Activated CD8-positive, alpha-beta T cell treated with anti-CD3 and anti-CD28 coated beads for 36 hours (primary cell): ENCODE measurements at regions not wholly inside any gene's neighbourhood (a gene's known extent, or its start where the extent isn't known, plus 50 kb on each side); places are given as distances from the start of the nearest gene placed in this dataset.

Experiments used
- ATAC-seq: fragments of 200-7000 bp; cut with Tn5 transposase; one replicate; pipeline ENCODE4 v1.10.0; 2021; ENCODE audit warnings: mild to moderate bottlenecking, moderate library complexity
- CTCF ChIA-PET: fragments of 350-600 bp; sonication (Branson Sonifier 250); formaldehyde crosslinking; loops from one replicate; lab custom pipeline; 2021; ENCODE audit warnings: antibody characterized with exemption; lab: Charles Lee
- POLR2A ChIA-PET: fragments of 350-600 bp; sonication (Branson Sonifier 250); formaldehyde crosslinking; loops from one replicate; lab custom pipeline; 2021; ENCODE audit warnings: antibody characterized with exemption; lab: Charles Lee
- DNase-seq: peaks from one replicate; pipeline ENCODE4 v3.0.0-alpha.2; 2020
- H3K27ac Mint-ChIP-seq: one replicate; pipeline ENCODE4 v1.8.0; 2021; ENCODE audit warnings: mild to moderate bottlenecking, mixed read lengths
- H3K27me3 Mint-ChIP-seq: one replicate; pipeline ENCODE4 v1.8.0; 2021; ENCODE audit warnings: mixed read lengths
- H3K36me3 Mint-ChIP-seq: one replicate; pipeline ENCODE4 v1.8.0; 2021; ENCODE audit warnings: low read depth, mixed read lengths
- H3K4me1 Mint-ChIP-seq: one replicate; pipeline ENCODE4 v1.8.0; 2021; ENCODE audit warnings: low read depth, mixed read lengths
- H3K4me3 Mint-ChIP-seq: one replicate; pipeline ENCODE4 v1.8.0; 2021; ENCODE audit warnings: mild to moderate bottlenecking, moderate library complexity, mixed read lengths
- H3K9me3 Mint-ChIP-seq: one replicate; pipeline ENCODE4 v1.8.0; 2021; ENCODE audit warnings: mixed read lengths
- CTCF ChIP-seq: fragments of 200-600 bp; IDR thresholded peaks from one replicate; pipeline ENCODE4 v1.8.0; 2022; ENCODE audit warnings: antibody characterized with exemption, mild to moderate bottlenecking
- intact Hi-C: fragments of 100-400 bp; cut with micrococcal nuclease; formaldehyde crosslinking; loops from one replicate; pipeline ENCODE4 v1.10.0; 2022

- Mint-ChIP-seq H3K27me3 (no peaks in the 10 kb centered on the region), H3K36me3 (no peaks in the 10 kb centered on the region), H3K9me3 (no peaks in the 10 kb centered on the region), H3K4me3 (no peak overlapping the region), H3K4me1 (no peaks in the 10 kb centered on the region), H3K27ac (no peak overlapping the region)
- POLR2A ChIA-PET = no interaction called here
- CTCF ChIA-PET = no interaction called here
- no peak for ATAC-seq
- TF ChIP-seq CTCF = no peak
- intact Hi-C loops = no loop called here
- no peak for DNase-seq
These were observed 941.7 kb downstream of the TUSC7 start for GRCh38 chr3:117651246-117651645.

- ATAC-seq (no peak), DNase-seq (no peak)
- no peak overlapping the region for H3K27ac Mint-ChIP-seq
- no peaks in the 10 kb centered on the region for H3K4me1 Mint-ChIP-seq
- ChIA-PET POLR2A (no interaction called here), CTCF (no interaction called here)
- no peaks in the 10 kb centered on the region for H3K27me3 Mint-ChIP-seq
- no peak overlapping the region for H3K4me3 Mint-ChIP-seq
- no peaks in the 10 kb centered on the region for H3K36me3 Mint-ChIP-seq
- intact Hi-C loops = no loop called here
- no peak for TF ChIP-seq CTCF
- no peaks in the 10 kb centered on the region for H3K9me3 Mint-ChIP-seq
These were observed 946.8 kb downstream of the TUSC7 start for GRCh38 chr3:117656391-117656790.

- POLR2A ChIA-PET = no interaction called here
- no peaks in the 10 kb centered on the region for H3K27me3 Mint-ChIP-seq
- no peak overlapping the region for H3K27ac Mint-ChIP-seq
- H3K4me3 Mint-ChIP-seq = no peak overlapping the region
- no peaks in the 10 kb centered on the region for H3K4me1 Mint-ChIP-seq
- no peak for DNase-seq
- no peaks in the 10 kb centered on the region for H3K9me3 Mint-ChIP-seq
- CTCF ChIA-PET = no interaction called here
- H3K36me3 Mint-ChIP-seq = no peaks in the 10 kb centered on the region
- TF ChIP-seq CTCF = no peak
- intact Hi-C loops = no loop called here
- ATAC-seq = no peak
These were observed 947.7 kb downstream of the TUSC7 start for GRCh38 chr3:117657278-117657677.

GRCh38 chr3:117660941-117661817 lies 951.6 kb downstream of the TUSC7 start:
- H3K27me3 Mint-ChIP-seq = no peaks in the 10 kb centered on the region

More at GRCh38 chr3:117660941-117661817, 951.6 kb downstream of the TUSC7 start:
- DNase-seq (no peak), ATAC-seq (no peak)
- CTCF ChIA-PET = no interaction called here
- H3K27ac Mint-ChIP-seq = no peak overlapping the region
- H3K4me1 Mint-ChIP-seq = no peaks in the 10 kb centered on the region
- H3K4me3 Mint-ChIP-seq = no peak overlapping the region
- no peak for TF ChIP-seq CTCF
- POLR2A ChIA-PET = no interaction called here
- H3K9me3 Mint-ChIP-seq = peaks cover 1% of the 10 kb centered on the region
- H3K36me3 Mint-ChIP-seq = no peaks in the 10 kb centered on the region
- intact Hi-C loops = no loop called here
